ENCODE measurements at regions not wholly inside any gene's neighbourhood (a gene's known extent, or its start where the extent isn't known, plus 50 kb on each side); places are given as distances from the start of the nearest gene placed in this dataset.
"Not testable (repeated sequence)": the region's sequence is repeated elsewhere in the genome, so short reads cannot be mapped to it uniquely, and the experiment has no call there.

DNA sequence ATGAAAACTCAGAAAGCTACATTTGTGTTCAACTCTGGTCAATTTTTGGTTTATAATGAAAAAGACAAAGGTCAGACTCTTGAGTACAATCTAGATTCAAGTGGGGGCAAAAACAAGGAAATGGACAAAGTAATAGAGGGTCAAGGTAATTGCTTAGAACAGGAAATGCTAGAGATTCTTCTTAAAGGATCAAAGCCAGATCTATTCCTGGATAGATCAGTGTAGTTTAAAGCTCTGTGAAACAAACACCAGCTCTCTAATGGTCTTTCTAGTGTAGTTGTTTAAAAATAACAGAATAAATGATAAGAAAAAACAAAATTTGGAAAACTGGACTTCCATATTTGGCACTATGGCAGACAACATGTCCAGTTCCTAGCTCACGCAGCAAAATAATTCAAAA is 70.7 kb upstream of the SLC8A3 start:
- DNase-seq, result no peak
- Histone ChIP-seq H3K27me3 (ENCODE audit: insufficient read depth, low read length) (no peaks in the 10 kb centered on the region), H2BK5ac (ENCODE audit: low read depth, low read length, poor library complexity) (no peak overlapping the region), H4K8ac (ENCODE audit: low read depth, low read length) (no peak overlapping the region), H3K18ac (ENCODE audit: low read length) (no peak overlapping the region), H3K4ac (ENCODE audit: low read depth, low read length) (no peak overlapping the region), H2BK120ac (ENCODE audit: insufficient read depth, low read length, poor library complexity) (no peak overlapping the region), H3K9me3 (ENCODE audit: insufficient read depth, low read depth, low read length) (peaks cover 5% of the 10 kb centered on the region), H2AK5ac (ENCODE audit: low read length) (no peak overlapping the region), H4K12ac (ENCODE audit: low read depth, low read length) (no peak overlapping the region), H2BK12ac (ENCODE audit: low read length) (no peak overlapping the region), H3K36me3 (ENCODE audit: control insufficient read depth in 1 of 2, insufficient read depth in 2 of 2, low read length in 2 of 2) (no peaks in the 10 kb centered on the region), H2AFZ (ENCODE audit: insufficient read depth, low read length, poor library complexity) (no peak overlapping the region), H3K4me3 (ENCODE audit: low read depth, low read length) (no peak overlapping the region), H3K4me2 (ENCODE audit: low read length) (no peak overlapping the region), H3K14ac (ENCODE audit: low read length) (no peak overlapping the region), H3K9ac (ENCODE audit: low read length) (no peak overlapping the region), H3K23ac (ENCODE audit: low read length) (no peak overlapping the region), H3K27ac (ENCODE audit: low read depth, low read length) (no peak overlapping the region), H4K91ac (ENCODE audit: low read depth, low read length) (no peak overlapping the region), H3K79me2 (ENCODE audit: control insufficient read depth, insufficient read depth, low read length, poor library complexity) (peaks cover 1% of the 10 kb centered on the region), H3K4me1 (ENCODE audit: control insufficient read depth in 1 of 2, insufficient read depth in 2 of 2, low read length in 2 of 2) (peaks cover 0 to 2% of the 10 kb centered on the region in 2 experiments), H3K79me1 (ENCODE audit: low read length) (peaks cover 1% of the 10 kb centered on the region)
- no CpG with 5 or more reads among the region's 1 CpG for WGBS (ENCODE audit: extremely low coverage, insufficient coverage, insufficient read length)

DNA sequence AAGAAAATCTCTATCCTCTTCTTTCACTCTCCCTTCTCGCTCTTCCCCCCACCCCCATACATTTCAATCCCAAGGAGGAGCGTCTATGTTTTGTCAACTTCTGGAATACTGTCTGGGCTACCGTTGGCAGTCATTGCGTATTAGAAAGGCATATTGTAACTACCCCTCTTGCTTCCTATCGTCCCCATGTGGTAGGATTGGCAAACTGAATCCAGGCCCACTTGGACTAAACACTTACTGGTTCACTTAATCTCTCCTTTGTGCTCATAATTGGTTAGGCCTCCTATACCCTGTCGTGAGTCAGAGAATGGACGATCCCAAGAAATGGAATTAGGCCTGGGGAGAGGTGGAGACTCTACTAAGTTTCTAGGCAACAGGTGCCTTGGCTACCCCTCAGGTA is 68.8 kb upstream of the SLC8A3 start:
- Histone ChIP-seq H3K4me1 (ENCODE audit: control insufficient read depth in 1 of 2, insufficient read depth in 2 of 2, low read length in 2 of 2) (peaks cover 0 to 2% of the 10 kb centered on the region in 2 experiments), H3K23ac (ENCODE audit: low read length) (no peak overlapping the region)

GRCh38 chr14:70256601-70257000 is 67.8 kb upstream of the SLC8A3 start:
- WGBS (ENCODE audit: extremely low coverage, insufficient coverage, insufficient read length), result no CpG with 5 or more reads among the region's 2 CpGs
- no peak overlapping the region for H2AK5ac ChIP-seq (ENCODE audit: low read length)
- no peak overlapping the region for H4K91ac ChIP-seq (ENCODE audit: low read depth, low read length)
- no peak overlapping the region for H3K14ac ChIP-seq (ENCODE audit: low read length)
- no peak overlapping the region for H3K23ac ChIP-seq (ENCODE audit: low read length)
- no peak overlapping the region for H3K18ac ChIP-seq (ENCODE audit: low read length)
- DNase-seq, result no peak
- no peak overlapping the region for H3K4ac ChIP-seq (ENCODE audit: low read depth, low read length)
- no peak overlapping the region for H2BK12ac ChIP-seq (ENCODE audit: low read length)
- no peak overlapping the region for H2BK5ac ChIP-seq (ENCODE audit: low read depth, low read length, poor library complexity)
- no peak overlapping the region for H3K27ac ChIP-seq (ENCODE audit: low read depth, low read length)
- H3K79me1 ChIP-seq (ENCODE audit: low read length), result peaks cover 3% of the 10 kb centered on the region
- no peak overlapping the region for H3K9ac ChIP-seq (ENCODE audit: low read length)
- H2BK120ac ChIP-seq (ENCODE audit: insufficient read depth, low read length, poor library complexity), result no peak overlapping the region
- H3K4me3 ChIP-seq (ENCODE audit: low read depth, low read length), result no peak overlapping the region
- H3K27me3 ChIP-seq (ENCODE audit: insufficient read depth, low read length), result no peaks in the 10 kb centered on the region
- peaks cover 5% of the 10 kb centered on the region for H3K9me3 ChIP-seq (ENCODE audit: insufficient read depth, low read depth, low read length)
- no peak overlapping the region for H4K12ac ChIP-seq (ENCODE audit: low read depth, low read length)
- H3K4me1 ChIP-seq (ENCODE audit: control insufficient read depth in 1 of 2, insufficient read depth in 2 of 2, low read length in 2 of 2), result peaks cover 0 to 2% of the 10 kb centered on the region in 2 experiments
- no peak overlapping the region for H4K8ac ChIP-seq (ENCODE audit: low read depth, low read length)
- no peak overlapping the region for H2AFZ ChIP-seq (ENCODE audit: insufficient read depth, low read length, poor library complexity)
- peaks cover 2% of the 10 kb centered on the region for H3K79me2 ChIP-seq (ENCODE audit: control insufficient read depth, insufficient read depth, low read length, poor library complexity)
- no peak overlapping the region for H3K4me2 ChIP-seq (ENCODE audit: low read length)
- no peaks in the 10 kb centered on the region for H3K36me3 ChIP-seq (ENCODE audit: control insufficient read depth in 1 of 2, insufficient read depth in 2 of 2, low read length in 2 of 2)

More for the DNA sequence above, 68.8 kb upstream of the SLC8A3 start:
- Histone ChIP-seq H3K79me1 (ENCODE audit: low read length) (peaks cover 3% of the 10 kb centered on the region), H3K4ac (ENCODE audit: low read depth, low read length) (no peak overlapping the region), H3K14ac (ENCODE audit: low read length) (no peak overlapping the region), H3K4me2 (ENCODE audit: low read length) (no peak overlapping the region), H3K9ac (ENCODE audit: low read length) (no peak overlapping the region), H3K36me3 (ENCODE audit: control insufficient read depth in 1 of 2, insufficient read depth in 2 of 2, low read length in 2 of 2) (no peaks in the 10 kb centered on the region), H2BK5ac (ENCODE audit: low read depth, low read length, poor library complexity) (no peak overlapping the region), H2AK5ac (ENCODE audit: low read length) (no peak overlapping the region), H3K9me3 (ENCODE audit: insufficient read depth, low read depth, low read length) (peaks cover 5% of the 10 kb centered on the region), H3K27ac (ENCODE audit: low read depth, low read length) (no peak overlapping the region), H3K79me2 (ENCODE audit: control insufficient read depth, insufficient read depth, low read length, poor library complexity) (peaks cover 2% of the 10 kb centered on the region), H2BK120ac (ENCODE audit: insufficient read depth, low read length, poor library complexity) (no peak overlapping the region), H4K12ac (ENCODE audit: low read depth, low read length) (no peak overlapping the region), H4K91ac (ENCODE audit: low read depth, low read length) (no peak overlapping the region), H4K8ac (ENCODE audit: low read depth, low read length) (no peak overlapping the region), H3K4me3 (ENCODE audit: low read depth, low read length) (no peak overlapping the region), H3K27me3 (ENCODE audit: insufficient read depth, low read length) (no peaks in the 10 kb centered on the region), H3K18ac (ENCODE audit: low read length) (no peak overlapping the region), H2AFZ (ENCODE audit: insufficient read depth, low read length, poor library complexity) (no peak overlapping the region), H2BK12ac (ENCODE audit: low read length) (no peak overlapping the region)
- WGBS (ENCODE audit: extremely low coverage, insufficient coverage, insufficient read length), result no CpG with 5 or more reads among the region's 7 CpGs
- peak in 1 of 2 donors; percentile 50 for DNase-seq

GRCh38 chr14:70255071-70256057 is 66.6 kb upstream of the SLC8A3 start:
- H3K14ac ChIP-seq (ENCODE audit: low read length); H3K27ac ChIP-seq (ENCODE audit: low read depth, low read length); H3K4me1 ChIP-seq (ENCODE audit: control insufficient read depth in 1 of 2, insufficient read depth in 2 of 2, low read length in 2 of 2); H3K9me3 ChIP-seq (ENCODE audit: insufficient read depth, low read depth, low read length); H3K79me1 ChIP-seq (ENCODE audit: low read length); H2BK120ac ChIP-seq (ENCODE audit: insufficient read depth, low read length, poor library complexity); H3K18ac ChIP-seq (ENCODE audit: low read length); H3K9ac ChIP-seq (ENCODE audit: low read length); H4K91ac ChIP-seq (ENCODE audit: low read depth, low read length); H4K12ac ChIP-seq (ENCODE audit: low read depth, low read length); H3K4ac ChIP-seq (ENCODE audit: low read depth, low read length); H3K36me3 ChIP-seq (ENCODE audit: control insufficient read depth in 1 of 2, insufficient read depth in 2 of 2, low read length in 2 of 2); H3K79me2 ChIP-seq (ENCODE audit: control insufficient read depth, insufficient read depth, low read length, poor library complexity); H2BK5ac ChIP-seq (ENCODE audit: low read depth, low read length, poor library complexity); H3K23ac ChIP-seq (ENCODE audit: low read length); H3K27me3 ChIP-seq (ENCODE audit: insufficient read depth, low read length); H2AFZ ChIP-seq (ENCODE audit: insufficient read depth, low read length, poor library complexity); H2AK5ac ChIP-seq (ENCODE audit: low read length); H2BK12ac ChIP-seq (ENCODE audit: low read length): not testable (repeated sequence)
- H4K8ac ChIP-seq (ENCODE audit: low read depth, low read length), result peak overlapping the region; percentile 78
- H3K4me2 ChIP-seq (ENCODE audit: low read length), result peak overlapping the region; percentile 69
- peak overlapping the region; percentile 74 for H3K4me3 ChIP-seq (ENCODE audit: low read depth, low read length)
- no CpG with 5 or more reads among the region's 36 CpGs for WGBS (ENCODE audit: extremely low coverage, insufficient coverage, insufficient read length)
- peak; percentile 51 to 62 for DNase-seq
